Nephron (organoid): ENCODE measurements at regions not wholly inside any gene's neighbourhood (a gene's known extent, or its start where the extent isn't known, plus 50 kb on each side); places are given as distances from the start of the nearest gene placed in this dataset.
"Not testable (repeated sequence)": the region's sequence is repeated elsewhere in the genome, so short reads cannot be mapped to it uniquely, and the experiment has no call there.

ENCODE experiments used
- H3K27ac Mint-ChIP-seq, 3 experiments: 2 replicates each; pipeline ENCODE4 v1.8.0; 2020; ENCODE audit warnings: mixed read lengths in 3 of 3, mild to moderate bottlenecking in 2 of 3, moderate library complexity in 1 of 3
- H3K27me3 Mint-ChIP-seq: 2 replicates; pipeline ENCODE4 v1.8.0; 2021; ENCODE audit warnings: low read depth, mild to moderate bottlenecking, moderate library complexity, mixed read lengths
- H3K36me3 Mint-ChIP-seq: 2 replicates; pipeline ENCODE4 v1.8.0; 2020; ENCODE audit warnings: low read depth, mixed read lengths
- H3K4me1 Mint-ChIP-seq: 2 replicates; pipeline ENCODE4 v1.8.0; 2020; ENCODE audit warnings: mixed read lengths
- H3K4me3 Mint-ChIP-seq, 3 experiments: 2 replicates each; pipeline ENCODE4 v1.8.0; 2020; ENCODE audit warnings: mild to moderate bottlenecking in 3 of 3, mixed read lengths in 3 of 3, moderate library complexity in 2 of 3
- H3K9me3 Mint-ChIP-seq: 2 replicates; pipeline ENCODE4 v1.8.0; 2020; ENCODE audit warnings: mixed read lengths
- TF ChIP-seq, protein P1 (sequence below), 3 experiments: fragments of 200-600 bp; sonication (generic); IDR thresholded peaks; one replicate each; pipeline ENCODE4 v1.5.0; 2021; ENCODE audit warnings: antibody characterized with exemption in 3 of 3; ENCODE audit not compliant: unreplicated experiment in 3 of 3

GRCh38 chr1:96465441-96465840 lies 256.1 kb upstream of the PTBP2 start:
- peaks cover 7% of the 10 kb centered on the region for H3K9me3 Mint-ChIP-seq
- H3K4me3 Mint-ChIP-seq, result no peak overlapping the region
- peaks cover 13% of the 10 kb centered on the region for H3K4me1 Mint-ChIP-seq

GRCh38 chr1:96466842-96467241 lies 254.7 kb upstream of the PTBP2 start:
- TF ChIP-seq, protein P1, sequence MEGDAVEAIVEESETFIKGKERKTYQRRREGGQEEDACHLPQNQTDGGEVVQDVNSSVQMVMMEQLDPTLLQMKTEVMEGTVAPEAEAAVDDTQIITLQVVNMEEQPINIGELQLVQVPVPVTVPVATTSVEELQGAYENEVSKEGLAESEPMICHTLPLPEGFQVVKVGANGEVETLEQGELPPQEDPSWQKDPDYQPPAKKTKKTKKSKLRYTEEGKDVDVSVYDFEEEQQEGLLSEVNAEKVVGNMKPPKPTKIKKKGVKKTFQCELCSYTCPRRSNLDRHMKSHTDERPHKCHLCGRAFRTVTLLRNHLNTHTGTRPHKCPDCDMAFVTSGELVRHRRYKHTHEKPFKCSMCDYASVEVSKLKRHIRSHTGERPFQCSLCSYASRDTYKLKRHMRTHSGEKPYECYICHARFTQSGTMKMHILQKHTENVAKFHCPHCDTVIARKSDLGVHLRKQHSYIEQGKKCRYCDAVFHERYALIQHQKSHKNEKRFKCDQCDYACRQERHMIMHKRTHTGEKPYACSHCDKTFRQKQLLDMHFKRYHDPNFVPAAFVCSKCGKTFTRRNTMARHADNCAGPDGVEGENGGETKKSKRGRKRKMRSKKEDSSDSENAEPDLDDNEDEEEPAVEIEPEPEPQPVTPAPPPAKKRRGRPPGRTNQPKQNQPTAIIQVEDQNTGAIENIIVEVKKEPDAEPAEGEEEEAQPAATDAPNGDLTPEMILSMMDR (IDR thresholded peaks at IDR 0.05; ENCODE audit: unreplicated experiment in 3 of 3), result no peak
- Mint-ChIP-seq H3K36me3 (peaks cover 5% of the 10 kb centered on the region), H3K27me3 (no peaks in the 10 kb centered on the region), H3K4me3 (no peak overlapping the region), H3K9me3 (peaks cover 11% of the 10 kb centered on the region), H3K4me1 (peaks cover 13% of the 10 kb centered on the region), H3K27ac (no peak overlapping the region)

More at GRCh38 chr1:96465441-96465840, 256.1 kb upstream of the PTBP2 start:
- Mint-ChIP-seq H3K27ac (peak overlapping the region in 1 of 3 experiments; percentile 30), H3K36me3 (no peaks in the 10 kb centered on the region), H3K27me3 (no peaks in the 10 kb centered on the region)
- TF ChIP-seq, protein P1 (IDR thresholded peaks at IDR 0.05; ENCODE audit: unreplicated experiment in 3 of 3), result no peak

- H3K27ac Mint-ChIP-seq, H3K36me3 Mint-ChIP-seq, H3K27me3 Mint-ChIP-seq, H3K4me1 Mint-ChIP-seq, H3K4me3 Mint-ChIP-seq: not testable (repeated sequence)
- H3K9me3 Mint-ChIP-seq, result peaks cover 11% of the 10 kb centered on the region
Observed at GRCh38 chr1:96469726-96470125, 251.9 kb upstream of the PTBP2 start.

DNA sequence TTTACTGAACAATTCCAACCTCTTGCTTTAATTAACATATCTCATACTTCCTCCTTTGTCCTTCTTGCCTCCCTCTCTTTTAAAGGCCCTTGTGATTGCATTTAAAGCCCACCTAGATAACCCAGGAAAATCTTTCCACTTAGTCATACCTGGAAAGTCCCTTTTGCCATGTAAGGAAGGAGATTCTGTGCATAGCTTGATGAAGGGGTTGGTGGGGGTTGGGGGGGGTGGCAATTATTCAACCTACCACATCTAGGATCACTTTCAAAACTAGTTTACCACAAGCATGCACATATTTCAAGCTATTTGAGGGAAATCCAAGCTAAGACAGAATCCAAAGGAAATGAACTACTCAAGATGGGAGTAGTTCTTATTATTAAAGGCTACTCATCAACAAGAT lies 249.1 kb upstream of the PTBP2 start:
- Mint-ChIP-seq H3K9me3 (peaks cover 6% of the 10 kb centered on the region), H3K36me3 (peaks cover 5% of the 10 kb centered on the region), H3K27me3 (peaks cover 3% of the 10 kb centered on the region), H3K4me1 (no peaks in the 10 kb centered on the region), H3K27ac (no peak overlapping the region), H3K4me3 (no peak overlapping the region)
- TF ChIP-seq, protein P1 (IDR thresholded peaks at IDR 0.05; ENCODE audit: unreplicated experiment in 3 of 3), result no peak

DNA sequence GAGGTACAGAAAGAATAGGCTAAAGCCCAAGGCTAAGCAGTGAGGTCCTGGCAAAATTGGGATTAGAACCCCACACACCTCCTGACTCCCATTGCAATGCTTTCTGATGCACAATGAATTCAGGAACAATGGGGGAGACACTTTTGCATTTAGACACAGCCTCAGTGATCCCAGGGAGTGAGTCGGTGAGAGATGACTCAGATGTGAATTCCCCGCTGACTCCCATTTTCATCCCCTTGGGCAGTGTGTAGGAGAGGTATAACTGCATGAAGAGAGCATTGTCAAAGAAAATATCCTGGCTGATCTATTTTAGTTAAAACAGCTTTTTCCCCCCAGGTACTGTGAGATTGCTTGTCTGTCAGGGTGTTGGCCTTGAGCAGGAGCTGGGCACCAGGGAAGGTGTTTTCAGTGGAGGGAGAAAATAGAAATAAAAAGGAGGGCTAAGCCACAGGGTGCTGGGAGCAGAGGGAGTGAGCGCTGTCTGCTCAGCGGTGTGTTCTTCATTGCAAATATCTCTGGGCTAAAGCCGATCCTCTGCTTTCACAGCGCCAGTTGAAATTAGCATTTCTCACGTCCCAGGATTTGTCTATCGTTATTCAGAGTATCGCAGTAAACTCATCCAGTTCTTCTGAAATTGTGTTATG lies 247.7 kb upstream of the PTBP2 start:
- H3K36me3 Mint-ChIP-seq, result peaks cover 5% of the 10 kb centered on the region
- H3K27me3 Mint-ChIP-seq, result peaks cover 7% of the 10 kb centered on the region
- H3K4me1 Mint-ChIP-seq, result no peaks in the 10 kb centered on the region
- TF ChIP-seq, protein P1 (IDR thresholded peaks at IDR 0.05; ENCODE audit: unreplicated experiment in 3 of 3), result no peak
- H3K4me3 Mint-ChIP-seq, result no peak overlapping the region
- H3K27ac Mint-ChIP-seq, result no peak overlapping the region
- H3K9me3 Mint-ChIP-seq, result peaks cover 4% of the 10 kb centered on the region

DNA sequence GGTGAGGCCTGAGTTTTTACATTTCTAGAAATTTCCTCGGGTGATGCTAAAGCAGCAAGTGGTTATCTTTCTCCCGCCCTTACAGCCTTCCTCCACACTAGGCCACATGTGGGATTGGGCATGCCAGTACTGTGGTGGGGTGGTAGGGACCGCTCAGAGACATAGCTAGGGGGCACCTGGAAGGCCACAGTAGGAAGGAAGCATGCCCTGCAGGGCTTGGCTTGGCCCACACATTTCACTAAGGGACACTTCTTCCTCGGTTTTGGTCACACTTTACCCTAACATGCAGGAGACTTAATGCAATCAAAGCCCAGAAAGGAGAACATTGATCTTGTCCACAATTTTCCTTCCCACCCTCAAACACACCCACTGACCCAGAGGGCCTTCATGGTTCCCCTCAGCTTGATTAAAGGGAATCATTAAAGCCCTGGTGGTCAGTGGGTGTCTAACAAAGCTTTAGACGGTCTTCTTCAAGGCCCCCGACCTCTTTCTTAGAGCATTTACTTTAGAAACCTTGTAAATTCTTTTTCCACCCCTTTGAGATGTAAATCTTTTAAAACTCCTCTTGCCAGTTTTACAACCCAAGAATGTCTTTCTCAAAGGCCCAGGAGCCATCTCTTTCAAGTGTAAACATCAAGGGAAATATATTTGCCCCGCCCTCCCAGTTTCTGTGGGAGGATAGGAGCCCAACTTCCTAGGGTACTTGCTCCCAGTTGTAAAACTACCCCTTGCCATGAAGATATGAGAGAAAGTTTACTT lies 246.4 kb upstream of the PTBP2 start:
- Mint-ChIP-seq H3K4me1 (no peaks in the 10 kb centered on the region), H3K36me3 (peaks cover 5% of the 10 kb centered on the region), H3K27me3 (peaks cover 7% of the 10 kb centered on the region), H3K9me3 (peaks cover 4% of the 10 kb centered on the region), H3K4me3 (no peak overlapping the region), H3K27ac (peak overlapping the region in 1 of 3 experiments; percentile 4)
- TF ChIP-seq, protein P1 (IDR thresholded peaks at IDR 0.05; ENCODE audit: unreplicated experiment in 3 of 3), result no peak
